GM19351 (cell line): ENCODE measurements at regions not wholly inside any gene's neighbourhood (a gene's known extent, or its start where the extent isn't known, plus 50 kb on each side); places are given as distances from the start of the nearest gene placed in this dataset.

Experiments
- ATAC-seq: cut with Tn5 transposase; IDR thresholded peaks from one replicate; pipeline ENCODE4 v1.9.1; 2021; ENCODE audit warnings: mild to moderate bottlenecking, moderate library complexity; ENCODE audit not compliant: unreplicated experiment

- no peak for ATAC-seq
Measured at GRCh38 chr1:37085393-37085792, 51.1 kb upstream of the GRIK3 start.

- no peak for ATAC-seq
Measured at GRCh38 chr1:37089750-37090149, 55.4 kb upstream of the GRIK3 start.

GRCh38 chr1:37090671-37091070, 56.4 kb upstream of the GRIK3 start:
- ATAC-seq: no peak

GRCh38 chr1:37092937-37093336, 58.6 kb upstream of the GRIK3 start:
- no peak for ATAC-seq

- no peak for ATAC-seq
Measured at GRCh38 chr1:37094302-37094701, 60.0 kb upstream of the GRIK3 start.

GRCh38 chr1:37096523-37096922, 62.2 kb upstream of the GRIK3 start:
- no peak for ATAC-seq

- ATAC-seq: no peak
Measured at GRCh38 chr1:37097731-37098130, 63.4 kb upstream of the GRIK3 start.

- ATAC-seq: no peak
Measured at GRCh38 chr1:37098237-37098636, 63.9 kb upstream of the GRIK3 start.

- no peak for ATAC-seq
Measured at GRCh38 chr1:37100310-37100709, 66.0 kb upstream of the GRIK3 start.

- ATAC-seq: no peak
Measured at GRCh38 chr1:37102656-37103382, 68.5 kb upstream of the GRIK3 start.

- no peak for ATAC-seq
Measured at GRCh38 chr1:37105911-37106310, 71.6 kb upstream of the GRIK3 start.

- ATAC-seq: no peak
Measured at GRCh38 chr1:37107153-37107907, 73.0 kb upstream of the GRIK3 start.

- no peak for ATAC-seq
Measured at GRCh38 chr1:37108596-37109188, 74.4 kb upstream of the GRIK3 start.

- no peak for ATAC-seq
Measured at GRCh38 chr1:37112430-37112829, 78.1 kb upstream of the GRIK3 start.

- no peak for ATAC-seq
Measured at GRCh38 chr1:37113285-37113997, 79.1 kb upstream of the GRIK3 start.

GRCh38 chr1:37118790-37119189, 84.5 kb upstream of the GRIK3 start:
- no peak for ATAC-seq

- no peak for ATAC-seq
Measured at GRCh38 chr1:37120279-37120678, 86.0 kb upstream of the GRIK3 start.

GRCh38 chr1:37123276-37124115, 89.2 kb upstream of the GRIK3 start:
- no peak for ATAC-seq

- ATAC-seq: no peak
Measured at GRCh38 chr1:37124501-37124900, 90.2 kb upstream of the GRIK3 start.

- no peak for ATAC-seq
Measured at GRCh38 chr1:37125295-37125694, 91.0 kb upstream of the GRIK3 start.
